IPS-15b (cell line): ENCODE measurements at regions not wholly inside any gene's neighbourhood (a gene's known extent, or its start where the extent isn't known, plus 50 kb on each side); places are given as distances from the start of the nearest gene placed in this dataset.

ENCODE experiments used
- H3K27me3 ChIP-seq: one replicate; pipeline ENCODE4 v1.6.1; 2013; ENCODE audit warnings: low read length; ENCODE audit not compliant: control insufficient read depth, insufficient read depth
- H3K36me3 ChIP-seq: one replicate; pipeline ENCODE4 v1.6.1; 2013; ENCODE audit warnings: low read length; ENCODE audit not compliant: control insufficient read depth, insufficient read depth
- H3K4me1 ChIP-seq: one replicate; pipeline ENCODE4 v1.6.1; 2013; ENCODE audit warnings: mild to moderate bottlenecking, low read length; ENCODE audit not compliant: control insufficient read depth, insufficient read depth
- H3K4me3 ChIP-seq: one replicate; pipeline ENCODE4 v1.5.1; 2013; ENCODE audit warnings: low read depth, low read length
- H3K9ac ChIP-seq: one replicate; pipeline ENCODE4 v1.6.1; 2013; ENCODE audit warnings: low read depth, mild to moderate bottlenecking, low read length
- H3K9me3 ChIP-seq: one replicate; pipeline ENCODE4 v1.6.1; 2013; ENCODE audit warnings: mild to moderate bottlenecking, low read length; ENCODE audit not compliant: control insufficient read depth, insufficient read depth

DNA sequence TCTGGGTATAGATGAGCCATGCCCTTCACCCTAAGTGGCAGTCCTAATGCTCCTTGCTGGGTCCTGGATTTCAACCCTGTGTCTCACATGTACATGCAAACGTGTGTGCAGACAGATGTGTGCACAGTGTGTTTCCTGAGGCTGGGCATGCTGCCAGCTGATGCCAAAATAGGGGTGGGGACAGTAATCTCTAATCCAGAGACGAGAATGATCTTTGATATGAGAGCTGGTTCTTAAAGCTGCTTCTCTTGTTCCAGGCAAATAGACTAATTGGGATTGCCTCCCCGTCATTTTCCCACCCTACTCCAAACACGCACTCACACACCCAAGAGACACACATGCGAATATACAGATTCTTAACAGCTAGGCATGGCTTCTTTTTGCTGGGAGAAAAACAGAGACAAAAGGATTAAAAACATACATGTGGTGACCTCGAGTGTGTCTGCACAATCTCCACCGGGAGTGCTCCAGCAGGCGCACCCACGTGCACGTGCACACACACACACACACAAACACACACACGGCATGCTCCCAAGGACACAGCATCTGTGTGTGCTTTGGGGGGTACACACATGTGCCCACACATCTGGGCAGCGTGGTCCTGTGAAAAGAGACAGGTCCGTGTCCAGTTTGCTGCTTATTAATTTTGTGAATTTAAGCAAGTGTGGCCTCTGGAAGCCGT lies 102.1 kb upstream of the ZBTB40 start:
- peaks cover 14% of the 10 kb centered on the region for H3K4me1 ChIP-seq
- no peak overlapping the region for H3K4me3 ChIP-seq
- no peak overlapping the region for H3K9ac ChIP-seq
- no peaks in the 10 kb centered on the region for H3K9me3 ChIP-seq
- no peaks in the 10 kb centered on the region for H3K36me3 ChIP-seq
- H3K27me3 ChIP-seq, result peaks cover 4% of the 10 kb centered on the region

DNA sequence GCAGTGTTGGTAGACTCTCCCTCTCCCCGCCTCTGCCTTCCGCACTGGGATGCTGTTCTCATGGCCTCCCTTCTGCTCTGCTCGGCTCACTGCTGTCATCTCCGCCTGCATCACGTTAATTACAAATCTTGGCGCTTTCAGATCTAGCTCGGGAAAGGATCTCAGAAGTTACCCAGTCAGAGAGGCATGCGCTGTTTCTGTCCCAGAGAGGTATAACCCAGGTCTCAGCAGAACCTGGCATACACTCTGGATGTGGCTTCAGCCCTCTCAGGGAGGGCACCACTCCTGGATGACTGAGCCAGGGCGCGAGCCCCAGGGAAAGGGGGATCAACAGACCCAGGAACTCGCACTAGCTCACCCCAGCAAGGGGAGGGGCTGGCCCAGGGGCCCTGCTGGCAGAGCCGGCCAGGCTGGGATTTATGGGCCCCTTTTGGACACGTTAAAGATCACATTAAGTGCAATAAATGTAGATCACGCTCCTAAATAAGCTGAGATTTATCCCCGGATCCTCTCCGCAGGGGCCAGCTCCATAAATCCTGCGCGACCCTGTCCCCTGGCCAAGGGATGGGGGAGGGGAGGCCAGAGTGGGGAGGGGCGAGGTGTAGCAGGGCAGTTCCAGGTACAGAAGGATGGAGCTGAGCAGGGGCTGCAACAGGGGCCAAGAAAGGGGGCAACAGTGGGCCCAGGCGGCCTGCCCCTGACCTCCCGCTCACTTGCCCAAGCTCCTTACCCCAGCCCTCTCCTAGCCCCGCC lies 101.3 kb upstream of the ZBTB40 start:
- Histone ChIP-seq H3K9ac (no peak overlapping the region), H3K4me1 (peaks cover 14% of the 10 kb centered on the region), H3K4me3 (peak overlapping the region; percentile 37), H3K27me3 (peaks cover 4% of the 10 kb centered on the region), H3K9me3 (no peaks in the 10 kb centered on the region), H3K36me3 (no peaks in the 10 kb centered on the region)

GRCh38 chr1:22350924-22351767 lies 100.5 kb upstream of the ZBTB40 start:
- H3K36me3 ChIP-seq, result no peaks in the 10 kb centered on the region
- no peaks in the 10 kb centered on the region for H3K9me3 ChIP-seq
- H3K27me3 ChIP-seq, result peaks cover 4% of the 10 kb centered on the region
- no peak overlapping the region for H3K9ac ChIP-seq
- H3K4me3 ChIP-seq, result no peak overlapping the region
- peaks cover 14% of the 10 kb centered on the region for H3K4me1 ChIP-seq

DNA sequence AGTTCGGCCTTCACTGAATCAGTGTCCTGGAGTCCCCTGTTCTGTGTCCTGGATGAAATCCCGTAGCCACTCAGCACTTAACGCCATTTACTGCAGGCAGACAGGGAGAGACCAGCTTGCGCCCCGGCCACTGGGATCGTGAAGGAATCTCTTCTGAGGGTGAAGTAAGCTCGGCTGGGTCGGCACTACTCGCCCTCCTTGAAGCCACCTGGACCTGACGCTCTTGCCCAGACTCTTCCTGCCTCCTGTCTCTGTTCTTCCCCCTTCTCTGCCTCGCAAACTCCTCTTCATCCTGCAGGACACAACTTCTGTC lies 99.9 kb upstream of the ZBTB40 start:
- H3K4me3 ChIP-seq, result no peak overlapping the region

DNA sequence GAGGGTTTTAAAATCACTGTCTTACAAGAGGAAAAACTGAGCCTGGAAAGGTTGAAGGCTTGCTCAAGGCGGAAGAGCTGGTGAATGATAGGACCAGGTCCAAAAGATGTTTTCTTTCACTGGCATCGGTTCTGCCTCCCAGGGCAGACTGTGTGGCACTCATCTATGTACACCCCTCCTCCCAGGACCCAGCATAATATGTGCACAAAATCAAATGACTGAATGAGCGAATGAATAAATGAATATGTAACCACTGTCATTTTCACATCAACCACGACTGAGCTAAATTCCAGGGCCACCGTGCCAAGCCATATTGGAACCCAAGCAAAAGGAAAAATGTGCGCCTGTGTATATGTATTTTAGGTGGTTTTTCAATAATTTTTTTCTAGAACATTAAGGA lies 99.3 kb upstream of the ZBTB40 start:
- H3K4me3 ChIP-seq, result no peak overlapping the region
- H3K4me1 ChIP-seq, result peaks cover 14% of the 10 kb centered on the region
- H3K9ac ChIP-seq, result no peak overlapping the region
- H3K36me3 ChIP-seq, result no peaks in the 10 kb centered on the region
- H3K9me3 ChIP-seq, result no peaks in the 10 kb centered on the region
- peaks cover 4% of the 10 kb centered on the region for H3K27me3 ChIP-seq

More for the DNA sequence above, 99.9 kb upstream of the ZBTB40 start:
- H3K4me1 ChIP-seq, result peaks cover 14% of the 10 kb centered on the region
- no peaks in the 10 kb centered on the region for H3K36me3 ChIP-seq
- peaks cover 4% of the 10 kb centered on the region for H3K27me3 ChIP-seq
- H3K9me3 ChIP-seq, result no peaks in the 10 kb centered on the region
- H3K9ac ChIP-seq, result no peak overlapping the region

- Histone ChIP-seq H3K9me3 (no peaks in the 10 kb centered on the region), H3K36me3 (no peaks in the 10 kb centered on the region), H3K4me1 (peaks cover 14% of the 10 kb centered on the region), H3K9ac (no peak overlapping the region), H3K27me3 (peaks cover 4% of the 10 kb centered on the region), H3K4me3 (no peak overlapping the region)
Observed at GRCh38 chr1:22352896-22353295, 98.8 kb upstream of the ZBTB40 start.

DNA sequence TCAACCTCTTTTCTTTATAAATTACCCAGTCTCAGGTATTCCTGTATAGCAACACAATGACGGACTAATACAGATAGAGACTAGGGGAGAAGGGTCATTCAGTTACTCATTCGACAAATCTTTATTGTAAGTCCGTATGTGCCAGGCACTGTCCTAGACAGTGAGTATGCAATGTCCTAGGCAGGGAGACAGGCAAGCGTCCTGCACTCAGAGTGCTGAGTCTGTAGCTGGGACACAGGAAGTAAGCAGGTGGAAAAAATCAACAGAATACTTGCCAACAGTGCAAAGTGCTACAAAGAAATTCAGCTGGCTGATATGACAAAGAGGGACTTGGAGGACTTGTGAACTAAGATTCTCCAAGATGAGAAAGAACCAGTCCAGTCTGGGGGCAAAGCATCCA lies 92.2 kb upstream of the ZBTB40 start:
- no peaks in the 10 kb centered on the region for H3K36me3 ChIP-seq
- no peaks in the 10 kb centered on the region for H3K9me3 ChIP-seq
- H3K4me3 ChIP-seq, result no peak overlapping the region
- H3K27me3 ChIP-seq, result no peaks in the 10 kb centered on the region
- no peak overlapping the region for H3K9ac ChIP-seq
- H3K4me1 ChIP-seq, result no peaks in the 10 kb centered on the region

DNA sequence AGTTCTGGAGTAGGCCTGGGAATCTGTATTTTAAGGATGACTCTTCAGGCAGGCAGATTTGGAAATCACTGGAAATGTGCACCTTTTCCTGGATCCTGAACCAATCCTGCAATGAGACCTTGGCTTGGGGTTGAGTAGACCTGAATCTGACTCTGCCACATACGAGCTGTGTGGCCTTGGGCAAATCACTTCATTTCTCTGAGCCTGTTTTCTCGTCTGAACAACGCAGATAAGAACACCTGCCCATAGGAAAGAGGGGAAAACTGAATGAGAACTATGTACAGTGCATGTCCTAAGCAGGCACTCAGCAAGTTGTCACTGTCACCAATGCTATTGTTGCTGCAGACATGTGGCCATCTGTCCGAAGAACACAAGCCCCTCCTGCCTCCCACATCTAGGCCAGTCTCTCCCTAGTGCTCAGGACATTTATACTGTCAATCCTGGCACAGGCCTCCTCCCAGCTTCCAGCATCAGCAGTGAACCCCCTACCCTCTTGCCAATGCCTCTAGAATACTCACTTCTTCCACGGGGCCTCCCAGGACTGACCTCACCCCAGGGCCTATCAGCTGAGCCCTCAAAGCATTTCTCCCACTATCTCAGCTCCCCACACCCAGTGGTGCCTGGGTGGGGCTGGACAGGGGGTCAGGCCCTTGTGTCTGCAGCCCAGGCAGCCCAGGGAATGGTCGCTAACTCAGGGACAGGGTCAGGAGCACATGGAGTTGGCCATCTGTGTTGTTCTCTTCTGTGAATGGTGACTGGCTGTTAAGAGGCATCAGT lies 88.8 kb upstream of the ZBTB40 start:
- Histone ChIP-seq H3K4me3 (no peak overlapping the region), H3K36me3 (no peaks in the 10 kb centered on the region), H3K9me3 (no peaks in the 10 kb centered on the region), H3K4me1 (no peaks in the 10 kb centered on the region), H3K27me3 (no peaks in the 10 kb centered on the region), H3K9ac (no peak overlapping the region)

- Histone ChIP-seq H3K9ac (no peak overlapping the region), H3K4me3 (no peak overlapping the region), H3K9me3 (no peaks in the 10 kb centered on the region), H3K36me3 (no peaks in the 10 kb centered on the region), H3K4me1 (no peaks in the 10 kb centered on the region), H3K27me3 (no peaks in the 10 kb centered on the region)
Observed at GRCh38 chr1:22363403-22364325, 88.0 kb upstream of the ZBTB40 start.

- no peak overlapping the region for H3K4me3 ChIP-seq
- no peaks in the 10 kb centered on the region for H3K4me1 ChIP-seq
- H3K36me3 ChIP-seq, result no peaks in the 10 kb centered on the region
- H3K9me3 ChIP-seq, result no peaks in the 10 kb centered on the region
- H3K27me3 ChIP-seq, result no peaks in the 10 kb centered on the region
- H3K9ac ChIP-seq, result no peak overlapping the region
Observed at GRCh38 chr1:22364326-22364650, 87.4 kb upstream of the ZBTB40 start.

GRCh38 chr1:22364764-22365163 lies 86.9 kb upstream of the ZBTB40 start:
- no peaks in the 10 kb centered on the region for H3K36me3 ChIP-seq
- no peaks in the 10 kb centered on the region for H3K27me3 ChIP-seq
- no peak overlapping the region for H3K4me3 ChIP-seq
- H3K9me3 ChIP-seq, result no peaks in the 10 kb centered on the region
- no peak overlapping the region for H3K9ac ChIP-seq
- H3K4me1 ChIP-seq, result no peaks in the 10 kb centered on the region
